Fibroblast of upper back skin (primary cell): ENCODE measurements at regions not wholly inside any gene's neighbourhood (a gene's known extent, or its start where the extent isn't known, plus 50 kb on each side); places are given as distances from the start of the nearest gene placed in this dataset.

Experiments used
- DNase-seq: peaks from one replicate; pipeline ENCODE4 v3.0.0-alpha.2; 2013

GRCh38 chr11:82676483-82677094 lies 57.1 kb downstream of the FAM181B start:
- DNase-seq = no peak

DNA sequence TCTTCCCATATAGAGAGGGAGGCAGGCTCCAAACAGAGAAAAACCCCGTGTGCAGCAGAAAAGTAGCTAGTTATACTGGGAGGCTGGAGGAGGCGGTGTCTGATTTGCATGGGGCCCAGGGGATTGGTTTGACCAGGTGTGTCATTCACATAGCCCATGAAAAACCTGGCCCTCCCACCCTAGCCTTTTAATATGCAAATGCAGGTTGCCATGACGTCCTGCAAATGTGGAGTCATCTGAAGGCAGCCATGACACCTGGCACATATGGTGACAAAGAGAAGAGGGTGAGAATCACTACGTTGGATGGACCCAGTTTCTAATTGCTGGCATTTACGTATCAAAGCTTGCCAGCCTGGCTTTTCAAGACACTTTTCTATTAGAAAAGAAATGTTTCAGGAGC lies 57.8 kb downstream of the FAM181B start:
- no peak for DNase-seq

- no peak for DNase-seq
Measured at GRCh38 chr11:82673631-82674030, 60.0 kb downstream of the FAM181B start.

DNA sequence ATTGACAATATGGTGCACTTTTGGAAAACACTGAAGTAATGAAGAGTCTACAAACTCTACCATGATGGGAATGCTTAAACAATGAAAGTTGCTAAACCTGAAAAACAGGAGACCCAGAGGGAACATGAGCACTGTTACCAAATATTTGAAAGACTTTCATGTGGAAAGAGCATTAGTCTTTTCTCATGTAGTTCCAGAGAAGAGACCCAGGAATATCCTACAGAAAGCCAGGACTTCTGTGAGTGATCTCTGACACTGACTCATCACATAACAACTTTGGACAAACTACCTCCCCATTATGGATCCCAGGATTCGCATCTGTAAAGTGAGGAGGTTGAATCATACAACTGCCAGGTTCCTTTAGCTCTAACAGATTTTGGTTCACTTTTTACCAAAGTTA lies 62.2 kb downstream of the FAM181B start:
- no peak for DNase-seq

- no peak for DNase-seq
Measured at GRCh38 chr11:82663535-82663934, 70.1 kb downstream of the FAM181B start.

GRCh38 chr11:82653752-82654151 lies 79.9 kb downstream of the FAM181B start:
- DNase-seq = no peak

DNA sequence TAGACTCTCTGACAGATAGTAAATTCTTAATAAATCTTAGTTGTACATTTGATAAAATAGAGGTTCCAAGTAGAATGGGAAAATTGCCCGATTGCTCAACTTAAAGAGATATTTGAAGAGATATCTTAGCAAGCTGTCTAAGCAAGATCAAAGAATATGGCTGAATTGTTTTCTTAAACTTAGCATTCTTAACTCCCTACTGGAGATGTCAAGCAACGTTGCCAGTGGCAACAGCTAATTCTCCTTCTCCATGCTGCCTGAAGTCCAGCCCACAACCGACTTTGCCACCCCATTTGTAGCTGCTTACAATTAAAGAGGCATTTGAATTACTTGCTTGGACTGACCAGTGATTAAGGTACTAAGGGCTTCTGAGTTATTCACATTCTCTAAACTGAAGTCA lies 94.4 kb downstream of the FAM181B start:
- DNase-seq = no peak

DNA sequence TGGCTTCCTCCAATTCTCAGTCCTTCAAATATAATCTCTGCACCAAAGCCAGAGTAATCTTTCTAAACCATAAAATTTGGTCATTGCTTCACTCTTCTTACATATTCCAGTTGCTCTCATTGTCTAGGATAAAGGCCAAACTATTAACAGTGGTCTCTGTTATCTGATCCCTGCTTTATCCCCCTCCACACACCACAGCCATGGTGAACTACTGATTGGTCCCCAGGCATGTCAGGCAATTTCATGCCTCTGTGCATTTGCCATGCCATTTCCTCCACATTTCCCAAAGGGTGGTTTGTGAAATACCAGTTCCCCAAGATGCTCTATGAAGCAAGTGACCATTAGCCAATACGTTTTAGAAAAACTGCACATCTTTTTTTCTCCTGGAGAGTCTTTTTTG lies 97.0 kb downstream of the FAM181B start:
- DNase-seq = no peak

DNA sequence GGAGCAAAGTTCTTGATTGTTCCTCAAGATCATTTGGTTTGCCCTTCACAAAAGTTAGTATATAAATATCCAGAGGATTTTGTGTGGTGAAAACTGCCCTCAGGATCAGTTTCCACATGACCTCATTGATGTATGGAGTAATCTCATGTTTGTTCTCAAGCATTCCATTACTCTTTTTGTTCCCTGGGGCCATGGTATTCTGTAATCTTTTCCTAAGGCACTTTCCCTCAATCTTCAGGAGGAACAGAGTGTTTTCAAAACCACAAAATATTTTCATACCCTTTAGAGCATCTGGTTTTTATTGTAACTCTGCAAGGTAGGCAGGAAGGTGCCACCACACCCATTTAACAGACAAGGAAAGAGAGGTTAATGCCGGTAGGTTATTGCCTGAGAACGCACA lies 99.6 kb downstream of the FAM181B start:
- DNase-seq = no peak

- no peak for DNase-seq
Measured at GRCh38 chr11:82631722-82632630, 101.7 kb downstream of the FAM181B start.

DNA sequence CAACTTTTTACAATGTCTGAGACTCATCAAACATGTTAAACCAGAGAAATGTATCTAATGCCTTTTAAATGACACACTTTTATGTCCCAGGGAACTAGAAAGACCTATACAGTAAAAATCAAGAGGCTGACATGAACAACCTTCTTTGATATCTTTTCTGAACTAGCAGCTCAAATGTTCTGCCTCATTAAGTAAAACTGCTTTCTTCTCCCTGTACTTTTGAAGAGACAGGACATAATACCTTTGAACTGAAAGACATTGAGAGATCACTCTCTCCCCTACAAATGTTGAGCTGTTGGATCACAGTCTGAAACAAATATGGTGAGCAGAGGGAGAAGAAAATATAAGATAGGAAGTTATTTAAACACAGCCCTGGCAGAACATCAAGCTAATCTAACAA lies 123.0 kb downstream of the FAM181B start:
- DNase-seq = no peak

DNA sequence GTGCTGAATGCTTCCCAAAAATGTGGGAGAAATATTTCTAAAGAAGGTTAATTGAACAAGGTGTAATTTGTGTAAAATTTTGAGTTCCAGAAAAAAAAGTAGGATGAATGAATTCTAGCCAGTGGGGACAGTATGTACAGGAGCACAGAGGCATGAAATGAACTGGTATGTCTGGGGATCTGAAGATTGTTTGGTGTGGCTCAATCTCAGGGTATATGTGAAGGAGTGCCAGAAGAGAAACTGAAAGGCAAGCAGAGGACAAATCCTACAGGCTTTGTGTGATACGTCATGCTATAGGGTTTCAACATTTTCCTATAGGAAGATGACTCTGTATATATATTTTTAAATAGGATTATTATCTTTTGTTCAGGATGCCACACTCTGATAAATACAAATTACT lies 126.9 kb downstream of the FAM181B start:
- DNase-seq = no peak

DNA sequence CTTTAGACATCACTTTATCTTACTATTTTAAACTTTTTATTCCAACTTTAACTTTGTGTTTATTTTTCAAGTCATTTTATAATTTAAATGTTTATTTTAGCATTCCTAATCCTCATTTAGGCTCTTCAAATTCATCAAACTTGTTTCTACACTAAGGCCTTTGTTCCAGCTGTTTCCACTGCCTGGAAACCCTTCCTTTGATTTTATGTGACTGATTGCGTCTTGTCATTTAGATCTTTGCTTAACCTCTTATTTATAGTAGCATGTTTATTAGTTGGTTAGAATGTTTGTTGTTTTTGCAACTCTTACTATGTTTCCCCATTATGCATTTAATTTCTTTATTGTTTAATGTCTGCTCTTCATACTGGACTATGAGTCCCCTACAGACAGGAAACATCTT lies 132.0 kb downstream of the FAM181B start:
- DNase-seq = no peak

DNA sequence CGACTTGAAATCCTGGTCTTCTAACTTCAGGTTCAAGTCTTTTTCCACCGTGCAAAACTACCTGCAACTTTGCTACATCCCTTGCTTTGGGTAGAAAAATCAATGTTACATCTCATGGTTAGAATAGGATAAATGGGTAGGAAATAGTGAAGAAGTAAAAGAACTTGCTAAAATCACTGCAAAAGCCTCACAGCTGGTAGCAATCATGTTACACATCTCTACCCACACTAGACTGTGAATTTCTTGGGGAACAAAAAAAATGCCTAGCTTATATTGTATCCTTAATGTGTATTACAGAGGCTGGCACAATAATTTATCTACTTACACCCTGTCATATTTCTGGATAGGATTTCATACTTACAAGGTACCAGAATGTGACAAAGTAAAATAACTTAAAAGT lies 133.8 kb downstream of the FAM181B start:
- no peak for DNase-seq

GRCh38 chr11:82586581-82586980 lies 147.1 kb downstream of the FAM181B start:
- DNase-seq = no peak

- no peak for DNase-seq
Measured at GRCh38 chr11:82577246-82577645, 156.4 kb downstream of the FAM181B start.

- DNase-seq = no peak
Measured at GRCh38 chr11:82560836-82561235, 172.8 kb downstream of the FAM181B start.

DNA sequence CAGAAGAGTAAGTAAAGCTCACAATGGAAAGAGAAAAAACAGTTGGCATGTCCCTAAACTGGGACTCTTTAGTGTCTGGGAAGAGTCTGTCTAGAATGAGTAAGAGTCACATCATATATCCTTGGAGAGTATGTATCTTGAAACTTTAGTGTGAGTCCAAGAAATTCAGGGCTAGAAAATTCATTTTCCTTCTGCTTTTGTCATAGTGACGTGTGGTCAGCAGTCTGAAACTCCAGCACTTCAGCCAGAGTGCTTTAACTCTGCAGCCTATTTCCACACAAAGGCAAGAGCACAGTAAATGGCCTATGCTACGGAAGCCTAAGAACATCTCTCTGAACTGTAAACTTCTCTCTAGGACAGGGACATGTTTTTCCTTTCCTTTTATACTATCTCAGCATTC lies 174.1 kb downstream of the FAM181B start:
- DNase-seq = no peak

- no peak for DNase-seq
Measured at GRCh38 chr11:82557274-82557673, 176.4 kb downstream of the FAM181B start.

- DNase-seq = no peak
Measured at GRCh38 chr11:82556210-82556609, 177.5 kb downstream of the FAM181B start.

DNA sequence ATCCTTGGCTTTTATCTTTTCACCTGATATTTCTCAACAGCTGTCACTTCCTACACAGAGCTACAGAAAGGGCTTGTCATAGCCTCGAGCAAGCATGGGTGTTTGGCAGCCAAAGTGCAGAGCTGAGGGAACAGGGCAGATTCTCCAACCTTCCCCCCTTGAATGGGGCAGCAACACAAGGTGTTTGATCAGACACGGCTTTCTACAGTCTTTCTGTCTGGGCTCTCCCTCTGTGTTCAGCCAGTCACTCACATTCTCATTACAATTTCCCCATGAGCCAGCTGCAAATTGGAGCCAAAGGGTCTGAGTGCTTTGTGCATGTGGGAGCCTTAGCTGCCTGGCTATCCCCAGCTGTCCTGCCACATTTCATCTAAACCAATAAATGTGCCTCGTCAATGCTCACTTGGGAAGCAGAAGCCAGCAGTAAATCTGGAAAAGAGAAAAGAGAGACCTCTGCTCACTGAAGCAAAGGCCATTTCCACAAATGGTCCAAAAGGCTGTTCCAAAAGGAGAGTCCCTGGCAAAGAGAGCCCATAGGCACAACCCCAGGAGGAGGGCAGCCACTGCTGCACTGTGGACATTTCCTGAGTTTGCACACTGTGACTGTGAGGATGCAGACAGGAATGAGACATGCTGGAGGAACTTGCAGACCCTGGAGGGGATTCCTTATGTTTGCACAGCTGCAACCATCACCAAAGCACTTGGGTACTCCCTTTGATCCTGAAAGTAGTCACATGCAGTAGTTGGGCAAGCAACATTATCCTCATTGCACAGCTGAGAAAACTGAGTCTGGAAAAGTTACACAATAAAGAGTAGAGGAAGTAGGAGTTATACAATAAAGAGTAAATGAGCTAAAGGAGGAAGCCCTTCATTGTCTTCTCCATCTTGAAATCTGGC lies 186.8 kb downstream of the FAM181B start:
- DNase-seq = no peak

- DNase-seq = no peak
Measured at GRCh38 chr11:82539669-82540068, 194.0 kb downstream of the FAM181B start.

GRCh38 chr11:82536706-82537105 lies 197.0 kb downstream of the FAM181B start:
- no peak for DNase-seq
